Mononuclear cell (primary cell): ENCODE measurements at regions not wholly inside any gene's neighbourhood (a gene's known extent, or its start where the extent isn't known, plus 50 kb on each side); places are given as distances from the start of the nearest gene placed in this dataset.
"Not testable (repeated sequence)": the region's sequence is repeated elsewhere in the genome, so short reads cannot be mapped to it uniquely, and the experiment has no call there.

Experiments
- H3K27me3 ChIP-seq: 2 replicates; pipeline ENCODE4 v1.6.0; 2011; ENCODE audit warnings: low read length, control low read depth; ENCODE audit not compliant: insufficient read depth
- H3K4me1 ChIP-seq: 2 replicates; pipeline ENCODE4 v1.5.1; 2011; ENCODE audit warnings: mild to moderate bottlenecking, low read length, control low read depth; ENCODE audit not compliant: insufficient read depth
- H3K4me3 ChIP-seq: 2 replicates; pipeline ENCODE4 v1.5.1; 2011; ENCODE audit warnings: mild to moderate bottlenecking, low read length, moderate library complexity
- H3K9me3 ChIP-seq: 2 replicates; pipeline ENCODE4 v1.5.1; 2011; ENCODE audit warnings: low read depth, mild to moderate bottlenecking, control low read depth, low read length

DNA sequence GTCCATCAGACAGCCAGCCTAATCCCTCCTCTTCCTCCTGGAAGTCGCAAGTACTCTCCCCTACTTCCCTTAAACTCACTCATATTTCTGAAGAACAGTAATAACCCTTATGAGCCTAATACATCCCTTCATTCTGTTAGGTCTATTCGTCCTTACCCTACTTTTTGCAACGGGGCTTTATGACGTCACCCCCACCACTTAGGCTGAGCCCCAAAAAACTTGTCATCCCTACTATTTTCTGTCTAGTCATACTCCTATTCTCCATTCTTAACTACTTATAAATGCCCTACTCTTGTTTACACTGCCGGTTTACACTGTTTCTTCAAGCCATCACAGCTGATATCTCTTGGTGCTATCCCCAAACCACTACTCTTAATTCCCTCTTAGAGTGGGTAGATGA is 674.7 kb upstream of the GJE1 start:
- H3K9me3 ChIP-seq, H3K4me1 ChIP-seq, H3K27me3 ChIP-seq, H3K4me3 ChIP-seq: not testable (repeated sequence)

DNA sequence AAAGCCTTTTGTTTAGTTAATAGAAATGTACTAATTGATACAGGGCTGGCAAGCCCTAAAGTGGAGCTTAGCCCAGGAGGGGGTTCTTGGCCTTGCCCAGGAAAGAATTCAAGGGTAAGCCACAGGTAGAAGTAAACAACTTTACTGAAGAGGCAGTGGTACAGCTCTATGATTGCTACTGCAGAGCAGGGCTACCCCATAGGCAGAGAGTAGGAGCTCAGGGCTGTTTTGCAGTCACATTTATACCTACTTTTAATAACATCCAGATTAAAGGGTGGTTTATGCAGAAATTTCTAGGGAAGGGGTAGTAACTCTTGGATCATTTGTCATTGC is 680.4 kb upstream of the GJE1 start:
- H3K4me1 ChIP-seq = no peaks in the 10 kb centered on the region
- no peak overlapping the region for H3K4me3 ChIP-seq
- H3K9me3 ChIP-seq = no peaks in the 10 kb centered on the region
- H3K27me3 ChIP-seq = no peaks in the 10 kb centered on the region

DNA sequence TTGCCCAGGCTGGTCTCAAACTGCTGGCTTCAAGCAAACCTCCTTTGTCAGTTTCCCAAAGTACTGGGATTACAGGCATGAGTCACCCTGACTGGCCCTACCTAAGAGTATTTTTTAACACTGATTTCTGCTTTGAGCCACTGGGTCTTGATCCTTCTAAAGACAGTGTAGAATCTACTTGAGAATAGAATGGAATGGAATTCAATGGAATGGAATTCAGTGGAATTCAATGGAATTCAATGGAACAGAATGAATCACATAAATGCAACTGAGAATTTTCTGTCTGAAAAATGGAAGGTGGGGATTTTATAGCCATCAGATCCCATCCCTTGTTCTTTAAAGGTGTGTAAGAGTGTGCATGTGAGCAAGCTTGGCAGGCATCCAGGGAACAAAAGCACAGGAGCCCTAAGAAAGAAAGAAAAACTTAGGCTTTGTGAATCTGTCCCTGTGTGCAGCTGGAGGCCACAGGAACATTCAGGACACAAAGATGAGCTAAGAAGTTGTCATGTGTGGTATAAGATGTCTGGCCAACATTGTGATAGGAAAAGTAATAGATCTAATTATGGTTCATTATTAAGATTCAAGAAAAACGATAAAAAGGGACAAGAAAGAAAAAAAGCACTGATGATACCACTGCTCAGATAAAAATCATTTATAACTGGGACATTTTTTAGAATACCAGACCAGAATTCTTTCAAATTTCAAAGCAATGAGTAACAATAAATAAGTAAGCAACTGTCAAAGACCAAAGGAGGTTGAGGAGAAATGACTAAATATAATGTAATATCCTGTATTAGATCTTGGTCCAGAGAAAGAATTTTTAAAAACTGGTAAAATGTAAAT is 681.0 kb upstream of the GJE1 start:
- no peaks in the 10 kb centered on the region for H3K9me3 ChIP-seq
- H3K4me3 ChIP-seq = no peak overlapping the region
- H3K4me1 ChIP-seq = no peaks in the 10 kb centered on the region
- H3K27me3 ChIP-seq = no peaks in the 10 kb centered on the region

DNA sequence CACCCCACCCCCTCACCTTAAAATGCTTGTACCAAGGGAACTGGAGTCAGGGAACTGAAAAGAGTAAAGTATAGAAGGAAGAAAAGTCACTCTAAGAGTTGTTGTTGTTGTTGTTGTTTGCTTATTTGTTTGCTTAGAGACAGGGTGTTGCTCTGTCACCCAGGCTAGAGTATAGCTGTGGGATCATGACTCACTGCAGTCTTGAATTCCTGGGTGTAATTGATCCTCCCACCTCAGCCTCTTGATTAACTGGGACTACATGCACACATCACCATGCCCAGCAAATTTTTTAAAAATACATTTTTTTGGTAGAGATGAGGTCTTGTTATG is 681.6 kb upstream of the GJE1 start:
- Histone ChIP-seq H3K4me1 (no peaks in the 10 kb centered on the region), H3K9me3 (no peaks in the 10 kb centered on the region), H3K27me3 (no peaks in the 10 kb centered on the region), H3K4me3 (no peak overlapping the region)

DNA sequence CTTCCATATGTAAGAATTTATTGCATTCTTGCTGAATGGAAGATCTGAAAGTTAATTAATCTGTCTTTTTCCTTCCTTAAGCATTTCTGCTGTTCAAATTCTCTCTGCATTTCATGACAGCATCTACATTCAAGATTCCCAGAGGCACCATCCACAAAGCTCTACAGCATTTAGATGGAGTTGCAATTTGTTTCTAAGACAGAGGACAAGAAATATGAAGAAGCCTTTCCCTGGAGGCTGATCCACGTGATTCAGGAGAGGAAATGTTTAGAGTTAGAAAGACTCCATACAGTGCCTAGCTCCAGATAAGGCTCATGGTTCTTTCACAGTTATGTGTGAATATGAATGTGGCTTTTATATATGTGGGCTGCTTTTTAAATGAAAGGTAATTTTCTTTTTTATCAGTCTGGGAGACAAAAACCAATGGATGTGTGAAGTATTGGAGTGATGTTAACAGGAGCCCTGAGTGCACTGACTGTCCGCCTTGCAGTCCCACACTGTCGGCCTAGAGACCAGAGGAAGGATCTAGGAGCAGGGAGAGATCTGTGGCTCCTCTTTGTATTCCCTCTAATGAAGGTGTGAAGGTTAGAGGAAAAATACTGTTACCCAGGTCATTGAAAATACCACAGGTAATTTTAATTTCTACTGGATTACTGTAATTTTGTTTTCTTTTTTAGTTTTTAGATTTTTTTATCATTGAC is 686.6 kb upstream of the GJE1 start:
- Histone ChIP-seq H3K4me1 (no peaks in the 10 kb centered on the region), H3K9me3 (no peaks in the 10 kb centered on the region), H3K27me3 (no peaks in the 10 kb centered on the region), H3K4me3 (no peak overlapping the region)

GRCh38 chr6:141443668-141444289 is 688.9 kb upstream of the GJE1 start:
- Histone ChIP-seq H3K4me1 (no peaks in the 10 kb centered on the region), H3K27me3 (no peaks in the 10 kb centered on the region), H3K9me3 (no peaks in the 10 kb centered on the region), H3K4me3 (no peak overlapping the region)

- Histone ChIP-seq H3K4me3 (no peak overlapping the region), H3K9me3 (no peaks in the 10 kb centered on the region), H3K4me1 (no peaks in the 10 kb centered on the region), H3K27me3 (no peaks in the 10 kb centered on the region)
These were observed 689.7 kb upstream of the GJE1 start for GRCh38 chr6:141443032-141443431.

- H3K4me1 ChIP-seq = no peaks in the 10 kb centered on the region
- no peaks in the 10 kb centered on the region for H3K27me3 ChIP-seq
- no peak overlapping the region for H3K4me3 ChIP-seq
- H3K9me3 ChIP-seq = no peaks in the 10 kb centered on the region
These were observed 693.2 kb upstream of the GJE1 start for GRCh38 chr6:141439513-141439912.

DNA sequence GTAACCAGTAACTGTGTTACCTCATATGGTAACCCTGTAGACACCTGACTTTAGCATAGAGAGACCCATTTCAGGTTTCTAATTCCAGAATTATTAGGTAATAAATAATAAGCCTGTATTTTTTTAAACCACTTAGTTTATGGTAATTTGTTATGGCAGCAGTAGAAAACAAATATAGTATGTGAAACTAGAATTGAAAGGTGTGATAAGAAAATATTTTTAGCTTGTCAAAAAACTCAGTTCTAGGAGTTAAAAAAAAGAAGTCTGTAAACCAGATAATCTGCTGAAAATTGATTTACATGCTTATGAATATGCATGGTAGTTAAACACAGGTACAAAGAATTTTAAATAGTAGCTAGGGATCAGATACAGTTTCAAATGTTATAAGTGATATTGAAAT is 695.0 kb upstream of the GJE1 start:
- H3K4me3 ChIP-seq = no peak overlapping the region
- H3K9me3 ChIP-seq = no peaks in the 10 kb centered on the region
- H3K27me3 ChIP-seq = no peaks in the 10 kb centered on the region
- no peaks in the 10 kb centered on the region for H3K4me1 ChIP-seq

GRCh38 chr6:141437011-141437410 is 695.7 kb upstream of the GJE1 start:
- Histone ChIP-seq H3K27me3 (no peaks in the 10 kb centered on the region), H3K4me3 (no peak overlapping the region), H3K4me1 (no peaks in the 10 kb centered on the region), H3K9me3 (no peaks in the 10 kb centered on the region)

DNA sequence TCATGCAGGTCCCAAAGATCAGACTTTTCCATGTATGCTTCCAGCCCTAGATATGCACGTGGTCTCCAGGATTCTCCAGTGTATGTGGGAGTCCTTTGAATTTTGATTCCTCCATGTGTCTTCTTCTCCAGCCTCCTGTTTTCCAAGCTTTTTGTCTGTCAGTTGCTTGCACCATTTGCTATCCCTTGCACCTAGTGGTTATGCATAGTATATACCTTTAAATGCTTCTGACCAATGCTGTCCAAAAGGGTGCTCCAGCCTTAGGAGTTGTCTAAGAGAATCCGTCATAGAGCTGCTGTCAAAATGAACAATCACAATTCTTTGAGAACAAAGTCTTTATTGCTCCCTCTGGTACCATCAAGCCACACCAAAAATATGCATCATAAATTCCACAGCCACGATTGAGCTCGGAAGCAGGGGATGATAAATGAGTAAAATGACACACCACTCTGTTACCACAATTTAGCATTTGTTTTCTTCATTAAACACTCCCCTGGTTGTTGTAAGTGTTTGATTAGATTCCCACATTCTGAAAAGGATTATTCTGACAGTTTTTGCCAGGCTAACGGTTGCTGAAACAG is 706.2 kb upstream of the GJE1 start:
- Histone ChIP-seq H3K4me3 (no peak overlapping the region), H3K4me1 (no peaks in the 10 kb centered on the region), H3K27me3 (no peaks in the 10 kb centered on the region), H3K9me3 (peaks cover 23% of the 10 kb centered on the region)

DNA sequence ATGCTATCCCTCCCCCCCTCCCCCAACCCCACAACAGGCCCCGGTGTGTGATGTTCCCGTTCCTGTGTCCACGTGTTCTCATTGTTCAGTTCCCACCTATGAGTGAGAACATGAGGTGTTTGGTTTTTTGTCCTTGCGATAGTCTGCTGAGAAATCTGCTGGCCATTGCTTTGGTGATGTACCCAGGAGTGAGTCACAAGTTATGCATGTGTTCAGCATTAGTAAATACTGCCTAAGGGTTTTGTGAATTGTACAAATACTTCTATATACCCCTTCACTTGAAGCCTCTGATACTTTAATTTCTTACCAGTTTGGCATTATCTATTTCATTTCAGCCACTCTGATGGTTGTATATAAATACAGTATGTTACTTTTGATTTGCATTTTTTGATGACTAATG is 711.3 kb upstream of the GJE1 start:
- Histone ChIP-seq H3K4me1 (no peaks in the 10 kb centered on the region), H3K9me3 (peaks cover 12% of the 10 kb centered on the region), H3K27me3 (no peaks in the 10 kb centered on the region), H3K4me3 (no peak overlapping the region)

- Histone ChIP-seq H3K27me3 (no peaks in the 10 kb centered on the region), H3K9me3 (no peaks in the 10 kb centered on the region), H3K4me1 (no peaks in the 10 kb centered on the region), H3K4me3 (no peak overlapping the region)
These were observed 714.6 kb upstream of the GJE1 start for GRCh38 chr6:141418076-141418475.

GRCh38 chr6:141415896-141416295 is 716.8 kb upstream of the GJE1 start:
- Histone ChIP-seq H3K9me3 (no peaks in the 10 kb centered on the region), H3K27me3 (no peaks in the 10 kb centered on the region), H3K4me1 (no peaks in the 10 kb centered on the region), H3K4me3 (no peak overlapping the region)

DNA sequence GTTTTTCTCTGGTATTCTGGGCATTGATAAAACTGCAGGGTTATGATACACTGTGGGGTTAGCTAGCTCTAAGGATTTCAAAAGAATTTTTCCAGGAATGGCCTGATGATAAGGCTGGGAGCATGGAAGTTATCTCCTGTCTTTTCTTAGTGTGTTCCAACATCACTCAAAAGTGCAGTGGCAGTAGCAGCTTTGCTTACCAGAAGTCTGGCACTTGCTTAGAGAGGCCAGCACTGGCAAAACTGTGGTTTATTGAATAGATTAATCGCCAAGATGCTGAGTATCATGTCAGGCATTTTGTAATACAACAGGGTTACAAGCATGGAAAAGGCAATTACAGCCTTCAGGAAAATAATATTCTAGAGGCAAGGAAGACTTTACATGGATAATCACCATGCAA is 719.5 kb upstream of the GJE1 start:
- no peaks in the 10 kb centered on the region for H3K4me1 ChIP-seq
- no peaks in the 10 kb centered on the region for H3K27me3 ChIP-seq
- peaks cover 6% of the 10 kb centered on the region for H3K9me3 ChIP-seq
- no peak overlapping the region for H3K4me3 ChIP-seq
